Body of pancreas (tissue), 4 donors: ENCODE measurements at regions not wholly inside any gene's neighbourhood (a gene's known extent, or its start where the extent isn't known, plus 50 kb on each side); places are given as distances from the start of the nearest gene placed in this dataset.

Source experiments
- ATAC-seq: fragments of 150-250 bp; one replicate; pipeline ENCODE4 v1.9.1; 2016
- DNase-seq, 4 donors: peaks; one replicate each; pipeline ENCODE4 v3.0.0-alpha.2; 2019
- H3K27ac ChIP-seq, 4 donors: fragments of 200-600 bp; sonication (generic); 1 replicate in 3 of 4; 2 replicates in 1 of 4; pipeline versions ENCODE4 v1.5.1 to v1.6.1; 2016 to 2019; ENCODE audit warnings: mild to moderate bottlenecking in 1 of 4, mixed read lengths in 1 of 4, moderate library complexity in 1 of 4
- H3K27me3 ChIP-seq, 2 donors: fragments of 200-600 bp; sonication (generic); one replicate each; pipeline ENCODE4 v1.6.0; 2016; ENCODE audit warnings: mild to moderate bottlenecking in 1 of 2
- H3K36me3 ChIP-seq, 2 donors: fragments of 200-600 bp; sonication (generic); replicated peaks in 1 of 2; 2 replicates each; pipeline ENCODE4 v1.5.1; 2016; ENCODE audit warnings: low read depth in 2 of 2; ENCODE audit not compliant: insufficient read depth in 1 of 2
- H3K4me1 ChIP-seq: fragments of 200-600 bp; sonication (generic); one replicate; pipeline ENCODE4 v1.6.0; 2016
- H3K4me3 ChIP-seq, 2 donors: fragments of 200-600 bp; sonication (generic); 1 replicate in 1 of 2; 2 replicates in 1 of 2; pipeline ENCODE4 v1.5.1; 2016 to 2019
- H3K9me3 ChIP-seq, 3 donors: fragments of 200-600 bp; sonication (generic); 1 replicate in 2 of 3; 2 replicates in 1 of 3; pipeline ENCODE4 v1.5.1; 2016
- CTCF ChIP-seq, 7 experiments: fragments of 450-650 bp in 4 of 7; fragments of 200-600 bp in 3 of 7; sonication (generic) in 3 of 7; IDR thresholded peaks; one replicate each; pipeline ENCODE4 v1.5.1; 2016 to 2019; ENCODE audit warnings: antibody characterized with exemption in 7 of 7
- POLR2A ChIP-seq, 3 donors: fragments of 450-650 bp; IDR thresholded peaks; one replicate each; pipeline ENCODE4 v1.6.1; 2016; ENCODE audit warnings: antibody characterized with exemption in 3 of 3, mild to moderate bottlenecking in 2 of 3
- WGBS, 2 donors: methylation state at CpG; one replicate each; pipeline ENCODE4 v1.1.5; 2017; 5-methylcytosine and 5-hydroxymethylcytosine counted together
- intact Hi-C: fragments of 100-400 bp; cut with DNase I; formaldehyde crosslinking; loops from one replicate; pipeline ENCODE4 v1.15.1; 2023

- intact Hi-C loops = no loop called here
- ATAC-seq = no peak
- no peaks in the 10 kb centered on the region for H3K9me3 ChIP-seq
Measured at GRCh38 chr2:52036853-52037252, 1004.9 kb upstream of the NRXN1 start.

GRCh38 chr2:52036024-52036423 lies 1004.1 kb upstream of the NRXN1 start:
- no peak for DNase-seq
- WGBS, 2 donors = 87 to 94% methylated on average over 1 of the region's 1 CpG
- H3K27me3 ChIP-seq = no peaks in the 10 kb centered on the region
- H3K27ac ChIP-seq = no peak overlapping the region
- H3K4me1 ChIP-seq = peaks cover 4% of the 10 kb centered on the region
- no peak overlapping the region for H3K4me3 ChIP-seq
- no peaks in the 10 kb centered on the region for H3K9me3 ChIP-seq
- no peak for ATAC-seq
- H3K36me3 ChIP-seq = no peaks in the 10 kb centered on the region
- no peak for TF ChIP-seq CTCF (IDR thresholded peaks at IDR 0.05)
- no peak for TF ChIP-seq POLR2A (IDR thresholded peaks at IDR 0.05)
- intact Hi-C loops = no loop called here

More at GRCh38 chr2:52036853-52037252, 1004.9 kb upstream of the NRXN1 start:
- H3K4me1 ChIP-seq = peaks cover 4% of the 10 kb centered on the region
- DNase-seq = no peak
- H3K27ac ChIP-seq = no peak overlapping the region
- 70 to 81% methylated on average over 1 of the region's 1 CpG for WGBS, 2 donors
- no peak for TF ChIP-seq POLR2A (IDR thresholded peaks at IDR 0.05)
- TF ChIP-seq CTCF (IDR thresholded peaks at IDR 0.05) = no peak
- no peak overlapping the region for H3K4me3 ChIP-seq
- no peaks in the 10 kb centered on the region for H3K36me3 ChIP-seq
- no peaks in the 10 kb centered on the region for H3K27me3 ChIP-seq

- H3K4me1 ChIP-seq = peaks cover 4% of the 10 kb centered on the region
- 93 to 94% methylated on average over 1 of the region's 1 CpG for WGBS, 2 donors
- TF ChIP-seq POLR2A (IDR thresholded peaks at IDR 0.05) (no peak), CTCF (IDR thresholded peaks at IDR 0.05) (no peak)
- H3K36me3 ChIP-seq = no peaks in the 10 kb centered on the region
- no peaks in the 10 kb centered on the region for H3K9me3 ChIP-seq
- no peak for ATAC-seq
- no peak for DNase-seq
- intact Hi-C loops = no loop called here
- H3K4me3 ChIP-seq = no peak overlapping the region
- H3K27me3 ChIP-seq = no peaks in the 10 kb centered on the region
- no peak overlapping the region for H3K27ac ChIP-seq
Measured at GRCh38 chr2:52035391-52035790, 1003.5 kb upstream of the NRXN1 start.

- ATAC-seq = no peak
- TF ChIP-seq POLR2A (IDR thresholded peaks at IDR 0.05) (no peak), CTCF (IDR thresholded peaks at IDR 0.05) (no peak)
- Histone ChIP-seq H3K36me3 (no peaks in the 10 kb centered on the region), H3K27ac (no peak overlapping the region), H3K4me3 (no peak overlapping the region), H3K27me3 (no peaks in the 10 kb centered on the region), H3K4me1 (peaks cover 4% of the 10 kb centered on the region), H3K9me3 (no peaks in the 10 kb centered on the region)
- 27 to 32% methylated on average over 2 of the region's 2 CpGs for WGBS, 2 donors
- DNase-seq = no peak
- intact Hi-C loops = no loop called here
Measured at GRCh38 chr2:52034706-52035105, 1002.8 kb upstream of the NRXN1 start.

- Histone ChIP-seq H3K9me3 (no peaks in the 10 kb centered on the region), H3K27ac (no peak overlapping the region), H3K4me1 (no peaks in the 10 kb centered on the region), H3K36me3 (no peaks in the 10 kb centered on the region), H3K27me3 (no peaks in the 10 kb centered on the region), H3K4me3 (no peak overlapping the region)
- TF ChIP-seq CTCF (IDR thresholded peaks at IDR 0.05) = no peak
- no peak for TF ChIP-seq POLR2A (IDR thresholded peaks at IDR 0.05)
- DNase-seq = no peak
- intact Hi-C loops = no loop called here
- ATAC-seq = no peak
- 62 to 69% methylated on average over 3 of the region's 3 CpGs for WGBS, 2 donors
Measured at GRCh38 chr2:52022006-52022405, 990.1 kb upstream of the NRXN1 start.
